Mesothelial cell of epicardium (in vitro differentiated cells): ENCODE measurements at regions not wholly inside any gene's neighbourhood (a gene's known extent, or its start where the extent isn't known, plus 50 kb on each side); places are given as distances from the start of the nearest gene placed in this dataset.

Source experiments
- DNase-seq, 2 experiments: peaks; one replicate each; pipeline ENCODE4 v3.0.0; 2021; ENCODE audit warnings: low spot score in 2 of 2; ENCODE audit not compliant: unreplicated experiment in 2 of 2
- H3K27ac Mint-ChIP-seq: 2 replicates; pipeline ENCODE4 v1.8.0; 2021; ENCODE audit warnings: mixed read lengths
- H3K27me3 Mint-ChIP-seq: 2 replicates; pipeline ENCODE4 v1.8.0; 2021; ENCODE audit warnings: low read depth, mixed read lengths
- H3K36me3 Mint-ChIP-seq: 2 replicates; pipeline ENCODE4 v1.8.0; 2021; ENCODE audit warnings: mixed read lengths
- H3K4me1 Mint-ChIP-seq: 2 replicates; pipeline ENCODE4 v1.8.0; 2021; ENCODE audit warnings: mixed read lengths
- H3K4me3 Mint-ChIP-seq: 2 replicates; pipeline ENCODE4 v1.8.0; 2021; ENCODE audit warnings: mild to moderate bottlenecking, moderate library complexity, mixed read lengths
- H3K9me3 Mint-ChIP-seq: 2 replicates; pipeline ENCODE4 v1.8.0; 2021; ENCODE audit warnings: mixed read lengths
- CTCF ChIP-seq: fragments of 200-600 bp; sonication (generic); IDR thresholded peaks from one replicate; pipeline ENCODE4 v1.5.0; 2021; ENCODE audit warnings: antibody characterized with exemption; ENCODE audit not compliant: unreplicated experiment

- Mint-ChIP-seq H3K9me3 (peaks cover 5% of the 10 kb centered on the region), H3K27ac (no peak overlapping the region), H3K27me3 (peaks cover 9% of the 10 kb centered on the region), H3K4me3 (no peak overlapping the region), H3K36me3 (no peaks in the 10 kb centered on the region), H3K4me1 (peaks cover 6% of the 10 kb centered on the region)
- no peak for DNase-seq
- TF ChIP-seq CTCF, result no peak
Observed at GRCh38 chr5:169494941-169495548, 88.5 kb upstream of the SPDL1 start.

GRCh38 chr5:169494383-169494935, 89.1 kb upstream of the SPDL1 start:
- Mint-ChIP-seq H3K9me3 (peaks cover 11% of the 10 kb centered on the region), H3K4me3 (no peak overlapping the region), H3K36me3 (no peaks in the 10 kb centered on the region), H3K4me1 (peaks cover 6% of the 10 kb centered on the region), H3K27me3 (peaks cover 12% of the 10 kb centered on the region), H3K27ac (no peak overlapping the region)
- TF ChIP-seq CTCF, result no peak
- no peak for DNase-seq

- no peaks in the 10 kb centered on the region for H3K36me3 Mint-ChIP-seq
- peaks cover 30% of the 10 kb centered on the region for H3K9me3 Mint-ChIP-seq
- no peak for TF ChIP-seq CTCF
- no peak for DNase-seq
- no peaks in the 10 kb centered on the region for H3K4me1 Mint-ChIP-seq
- H3K4me3 Mint-ChIP-seq, result no peak overlapping the region
- peaks cover 41% of the 10 kb centered on the region for H3K27me3 Mint-ChIP-seq
- H3K27ac Mint-ChIP-seq, result no peak overlapping the region
Observed at GRCh38 chr5:169474226-169474625, 109.3 kb upstream of the SPDL1 start.

- H3K36me3 Mint-ChIP-seq, result no peaks in the 10 kb centered on the region
- no peak overlapping the region for H3K27ac Mint-ChIP-seq
- peaks cover 20% of the 10 kb centered on the region for H3K9me3 Mint-ChIP-seq
- DNase-seq, result no peak
- H3K4me3 Mint-ChIP-seq, result no peak overlapping the region
- no peak for TF ChIP-seq CTCF
- peaks cover 40% of the 10 kb centered on the region for H3K27me3 Mint-ChIP-seq
- no peaks in the 10 kb centered on the region for H3K4me1 Mint-ChIP-seq
Observed at GRCh38 chr5:169472544-169472943, 111.0 kb upstream of the SPDL1 start.

GRCh38 chr5:169471021-169471420, 112.6 kb upstream of the SPDL1 start:
- Mint-ChIP-seq H3K4me3 (no peak overlapping the region), H3K9me3 (peaks cover 8% of the 10 kb centered on the region), H3K36me3 (no peaks in the 10 kb centered on the region), H3K4me1 (no peaks in the 10 kb centered on the region), H3K27ac (no peak overlapping the region), H3K27me3 (peaks cover 39% of the 10 kb centered on the region)
- no peak for TF ChIP-seq CTCF
- no peak for DNase-seq
